Spinal cord (tissue), 9 donors: ENCODE measurements at regions not wholly inside any gene's neighbourhood (a gene's known extent, or its start where the extent isn't known, plus 50 kb on each side); places are given as distances from the start of the nearest gene placed in this dataset.

Source experiments
- DNase-seq, 6 donors: peaks; one replicate each; pipeline versions ENCODE4 v3.0.0 to v3.0.0-alpha.2; 2013 to 2015; ENCODE audit warnings: low spot score in 6 of 6, low read depth in 4 of 6
- H3K27ac ChIP-seq: one replicate; pipeline ENCODE4 v1.5.1; 2013; ENCODE audit warnings: low read depth, low read length, control low read depth
- H3K27me3 ChIP-seq: one replicate; pipeline ENCODE4 v1.6.1; 2013; ENCODE audit warnings: low read length; ENCODE audit not compliant: control insufficient read depth, insufficient read depth
- H3K36me3 ChIP-seq: one replicate; pipeline ENCODE4 v1.6.1; 2013; ENCODE audit warnings: low read length; ENCODE audit not compliant: control insufficient read depth, insufficient read depth
- H3K4me1 ChIP-seq: one replicate; pipeline ENCODE4 v1.6.1; 2013; ENCODE audit warnings: low read length; ENCODE audit not compliant: control insufficient read depth, insufficient read depth
- H3K4me3 ChIP-seq: one replicate; pipeline ENCODE4 v1.5.1; 2013; ENCODE audit warnings: low read depth, low read length, control low read depth
- H3K9me3 ChIP-seq: one replicate; pipeline ENCODE4 v1.6.1; 2013; ENCODE audit warnings: low read length; ENCODE audit not compliant: control insufficient read depth, insufficient read depth
- WGBS: methylation state at CpG from one replicate; pipeline ENCODE4 v1.1.5; 2013; ENCODE audit warnings: missing lambda C conversion rate; ENCODE audit not compliant: insufficient coverage; 5-methylcytosine and 5-hydroxymethylcytosine counted together
- donor health status: healthy.

DNA sequence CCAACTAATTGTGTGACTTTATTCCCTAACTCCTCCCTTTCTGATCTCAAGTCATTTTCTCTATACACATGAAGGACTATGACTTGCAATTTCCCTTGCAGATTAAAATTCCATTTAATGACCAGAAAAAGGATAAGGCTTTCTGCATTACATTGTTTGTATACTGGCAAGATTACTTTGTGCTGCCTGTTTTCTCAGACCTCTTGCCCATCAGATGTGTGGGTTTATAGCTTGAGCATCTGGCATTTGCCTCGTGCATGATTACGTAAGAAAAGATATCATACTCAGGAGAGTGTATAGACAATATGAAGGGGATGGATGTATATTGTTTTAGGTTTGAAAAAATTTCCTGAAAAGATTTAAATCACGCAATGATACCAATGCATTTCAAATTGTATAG lies 593.8 kb upstream of the SLIT2 start:
- H3K27me3 ChIP-seq = no peaks in the 10 kb centered on the region
- H3K4me3 ChIP-seq = no peak overlapping the region
- DNase-seq = no peak
- H3K9me3 ChIP-seq = no peaks in the 10 kb centered on the region
- no peaks in the 10 kb centered on the region for H3K36me3 ChIP-seq
- no peak overlapping the region for H3K27ac ChIP-seq
- no peaks in the 10 kb centered on the region for H3K4me1 ChIP-seq
- 100% methylated on average over 1 of the region's 3 CpGs for WGBS

DNA sequence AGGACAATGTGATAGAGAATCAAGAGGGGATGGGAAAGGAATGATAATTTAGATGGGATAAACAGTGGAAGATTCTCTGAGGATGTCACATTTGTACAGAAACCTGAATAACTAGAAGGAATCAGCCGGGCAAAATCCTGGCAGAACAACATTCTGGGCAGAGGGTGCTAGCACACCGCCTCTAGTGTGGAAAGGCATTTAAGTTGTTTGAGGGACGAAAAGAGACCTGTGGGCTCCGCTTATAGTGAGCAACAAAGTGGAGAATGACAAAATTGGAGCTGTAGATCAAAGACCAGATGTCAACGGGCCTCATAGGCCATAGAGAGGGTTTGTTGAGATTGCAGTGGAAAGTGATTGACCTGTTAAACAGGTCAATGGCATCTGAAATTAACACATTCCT lies 596.0 kb upstream of the SLIT2 start:
- no peak overlapping the region for H3K27ac ChIP-seq
- no peaks in the 10 kb centered on the region for H3K27me3 ChIP-seq
- DNase-seq = no peak
- no peaks in the 10 kb centered on the region for H3K4me1 ChIP-seq
- H3K36me3 ChIP-seq = no peaks in the 10 kb centered on the region
- no peaks in the 10 kb centered on the region for H3K9me3 ChIP-seq
- no peak overlapping the region for H3K4me3 ChIP-seq
- 100% methylated on average over 4 of the region's 5 CpGs for WGBS

DNA sequence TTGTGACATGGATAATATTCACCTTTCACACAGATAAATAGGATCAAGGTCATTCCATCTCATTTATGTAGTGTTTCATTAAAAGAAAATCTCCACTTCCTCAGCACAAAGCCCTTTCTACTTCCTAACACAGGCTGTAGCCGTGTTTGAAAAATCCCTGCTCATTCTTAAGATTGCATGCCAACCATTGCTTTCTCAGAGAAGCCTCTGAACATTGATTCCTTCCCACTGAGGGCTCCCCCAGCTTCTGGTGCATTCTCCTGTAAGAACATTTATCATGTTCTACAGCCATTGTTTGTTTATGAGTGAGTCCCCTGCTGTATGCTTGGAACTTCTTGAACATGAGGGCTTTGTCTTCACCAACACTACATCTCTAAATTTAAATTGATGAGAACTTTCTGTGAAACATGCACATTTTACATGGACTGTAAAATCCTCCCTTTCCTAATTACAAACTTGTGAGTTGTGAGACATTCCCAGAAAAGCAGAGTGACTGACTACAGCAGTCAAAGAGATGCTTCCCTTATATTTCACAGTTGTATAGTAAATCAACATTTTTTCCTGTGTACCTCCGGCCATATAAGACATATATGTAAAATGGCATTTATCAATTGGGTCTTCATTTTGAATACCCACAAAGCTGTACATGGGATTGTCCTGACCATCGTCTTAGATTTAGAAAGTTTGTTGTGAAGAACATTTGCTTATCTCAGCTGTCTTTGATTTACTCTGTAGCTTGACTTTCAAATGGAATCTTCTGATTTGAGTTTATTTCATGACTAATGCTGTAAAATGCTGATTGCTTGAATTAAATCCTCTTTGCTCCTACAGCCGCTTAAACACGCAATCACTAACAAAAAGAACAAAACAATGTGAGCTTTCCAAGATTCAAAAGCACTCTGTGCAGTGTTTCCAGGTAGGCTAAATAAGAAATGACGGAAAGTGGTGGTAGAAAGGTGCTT lies 600.5 kb upstream of the SLIT2 start:
- H3K4me3 ChIP-seq = no peak overlapping the region
- H3K36me3 ChIP-seq = no peaks in the 10 kb centered on the region
- H3K9me3 ChIP-seq = no peaks in the 10 kb centered on the region
- DNase-seq = peak in 2 of 6 donors; percentile 22 to 47
- no peak overlapping the region for H3K27ac ChIP-seq
- WGBS = 29% methylated on average over 2 of the region's 6 CpGs
- no peaks in the 10 kb centered on the region for H3K4me1 ChIP-seq
- no peaks in the 10 kb centered on the region for H3K27me3 ChIP-seq

DNA sequence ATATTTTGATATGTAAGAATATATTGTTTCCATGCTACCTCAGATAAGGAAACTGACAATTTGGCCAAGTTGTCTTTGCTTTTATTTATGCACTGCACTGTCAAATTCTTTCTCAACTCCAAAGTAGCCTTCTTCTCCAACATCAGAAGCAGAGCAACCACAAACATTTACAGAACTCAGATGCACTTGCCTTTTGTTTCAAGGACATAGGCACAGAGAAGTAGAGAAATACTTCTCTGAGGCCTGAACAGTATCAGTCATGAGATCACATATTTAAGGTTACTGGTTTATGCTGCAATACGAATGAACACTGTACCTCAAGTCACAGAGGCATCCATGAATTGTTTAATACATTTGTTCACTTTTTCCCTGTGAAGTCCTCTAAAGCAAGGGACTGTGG lies 606.1 kb upstream of the SLIT2 start:
- Histone ChIP-seq H3K4me1 (no peaks in the 10 kb centered on the region), H3K9me3 (peaks cover 1% of the 10 kb centered on the region), H3K27me3 (no peaks in the 10 kb centered on the region), H3K4me3 (no peak overlapping the region), H3K36me3 (no peaks in the 10 kb centered on the region), H3K27ac (no peak overlapping the region)
- WGBS = no CpG with 5 or more reads among the region's 1 CpG
- DNase-seq = no peak

DNA sequence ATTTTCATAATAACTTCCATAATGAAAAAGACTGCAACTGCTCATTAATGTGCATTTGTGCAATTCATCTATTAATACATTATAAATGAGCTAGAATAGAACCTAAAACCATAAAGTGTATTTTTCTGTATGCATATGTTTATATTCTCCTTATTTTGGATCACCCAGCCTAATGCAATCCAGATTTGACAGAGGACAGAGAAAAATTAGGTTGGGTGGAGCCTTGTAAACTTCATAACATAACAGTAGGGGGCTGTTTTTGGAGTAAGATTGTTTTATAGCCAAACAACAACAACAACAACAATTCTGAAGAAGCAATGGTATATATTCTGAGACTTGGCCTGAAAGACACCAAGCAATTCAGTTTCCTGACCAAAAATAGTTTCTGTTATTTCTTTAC lies 615.3 kb upstream of the SLIT2 start:
- DNase-seq = no peak
- Histone ChIP-seq H3K27ac (no peak overlapping the region), H3K4me3 (no peak overlapping the region), H3K27me3 (no peaks in the 10 kb centered on the region), H3K9me3 (peaks cover 5% of the 10 kb centered on the region), H3K36me3 (no peaks in the 10 kb centered on the region), H3K4me1 (no peaks in the 10 kb centered on the region)

DNA sequence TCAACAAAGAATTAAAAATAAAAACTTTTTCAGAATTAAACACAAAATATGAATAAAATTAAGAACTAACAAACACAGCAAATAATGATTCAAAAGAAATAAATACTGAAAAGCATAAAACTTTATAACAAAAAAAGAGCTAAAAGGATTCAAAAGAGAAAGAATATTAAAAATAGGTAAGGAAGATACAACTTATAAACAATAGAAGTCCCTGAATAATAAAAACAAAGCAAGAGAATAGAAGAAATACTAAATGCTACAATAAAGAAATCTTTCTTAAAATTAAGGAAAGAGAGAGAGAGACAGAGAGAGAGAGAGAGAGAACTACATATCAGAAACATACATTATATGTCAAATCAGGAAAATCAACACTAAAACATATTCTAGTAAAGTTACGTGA lies 619.9 kb upstream of the SLIT2 start:
- WGBS = no CpG with 5 or more reads among the region's 1 CpG
- H3K4me1 ChIP-seq = no peaks in the 10 kb centered on the region
- H3K4me3 ChIP-seq = no peak overlapping the region
- peaks cover 5% of the 10 kb centered on the region for H3K9me3 ChIP-seq
- H3K27me3 ChIP-seq = no peaks in the 10 kb centered on the region
- H3K27ac ChIP-seq = no peak overlapping the region
- no peaks in the 10 kb centered on the region for H3K36me3 ChIP-seq
- no peak for DNase-seq

DNA sequence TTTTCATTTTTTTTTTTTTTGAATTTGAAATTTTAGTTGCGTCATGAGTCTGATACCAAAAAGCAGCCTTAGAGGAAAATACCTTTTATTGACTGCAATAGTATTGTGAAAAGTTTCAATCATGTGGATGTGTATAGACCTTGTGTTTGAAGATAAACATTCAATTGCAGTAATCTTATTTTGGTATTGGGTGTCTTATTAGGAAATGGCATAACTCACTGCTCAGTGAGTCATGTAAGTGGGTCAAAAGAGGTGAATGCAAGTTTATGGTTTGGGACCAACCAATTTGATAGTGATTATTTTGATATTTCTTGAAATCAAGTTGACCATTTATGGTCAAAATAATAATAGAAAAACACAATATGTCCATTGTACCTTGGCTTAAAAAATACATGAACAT lies 627.8 kb upstream of the SLIT2 start:
- Histone ChIP-seq H3K27me3 (no peaks in the 10 kb centered on the region), H3K9me3 (peaks cover 3% of the 10 kb centered on the region), H3K36me3 (no peaks in the 10 kb centered on the region), H3K4me3 (no peak overlapping the region), H3K27ac (no peak overlapping the region), H3K4me1 (no peaks in the 10 kb centered on the region)
- DNase-seq = no peak
- WGBS = no CpG with 5 or more reads among the region's 1 CpG

DNA sequence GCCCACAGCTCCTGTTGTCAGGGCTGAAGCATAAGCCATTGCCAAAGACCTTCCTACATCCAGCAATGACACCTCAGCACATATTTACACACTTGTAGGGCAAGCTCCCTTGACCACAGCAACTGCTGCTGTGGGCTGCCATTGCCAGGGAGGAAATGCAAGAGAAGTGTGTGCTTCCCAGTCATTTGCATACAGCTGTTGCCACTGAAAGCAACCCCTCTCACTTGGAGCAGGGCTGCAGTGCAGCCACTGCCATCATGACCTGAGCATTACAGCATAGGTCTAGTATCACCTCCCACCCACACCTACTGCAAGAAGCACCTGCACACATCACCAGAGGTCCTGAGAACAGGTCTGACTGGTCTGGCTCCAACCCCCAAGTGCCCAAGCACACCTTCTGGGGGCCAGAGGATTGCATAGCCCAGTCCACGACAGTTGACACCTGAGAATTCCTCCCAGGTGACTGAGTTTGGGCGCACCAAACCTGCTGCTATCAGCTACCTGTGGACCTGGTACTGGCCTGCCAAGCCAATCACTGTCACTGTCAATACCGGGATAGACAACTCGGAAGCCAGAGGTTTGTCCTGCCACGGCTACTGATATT lies 636.5 kb upstream of the SLIT2 start:
- no peaks in the 10 kb centered on the region for H3K4me1 ChIP-seq
- no peaks in the 10 kb centered on the region for H3K27me3 ChIP-seq
- 95% methylated on average over 5 of the region's 5 CpGs for WGBS
- H3K27ac ChIP-seq = no peak overlapping the region
- no peak overlapping the region for H3K4me3 ChIP-seq
- peaks cover 2% of the 10 kb centered on the region for H3K9me3 ChIP-seq
- no peak for DNase-seq
- no peaks in the 10 kb centered on the region for H3K36me3 ChIP-seq

DNA sequence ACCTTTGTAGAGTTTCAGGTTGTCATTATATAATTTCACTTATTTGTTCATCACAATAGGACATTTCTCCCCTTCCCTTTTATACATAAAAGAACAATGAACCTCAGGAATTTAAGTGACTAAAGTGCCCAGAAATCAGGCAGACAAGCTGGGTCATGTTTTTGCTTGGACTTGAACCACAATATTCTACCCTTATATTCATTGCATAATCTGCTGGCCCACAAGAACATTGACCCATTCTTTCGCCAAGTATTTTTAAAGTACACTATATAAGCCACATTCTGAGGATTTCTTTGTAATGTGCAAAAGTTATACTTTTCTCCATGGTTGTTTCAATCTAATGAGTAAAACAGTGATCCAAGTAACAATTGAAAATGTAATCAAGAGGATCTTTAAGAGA lies 637.5 kb upstream of the SLIT2 start:
- DNase-seq = no peak
- H3K4me3 ChIP-seq = no peak overlapping the region

DNA sequence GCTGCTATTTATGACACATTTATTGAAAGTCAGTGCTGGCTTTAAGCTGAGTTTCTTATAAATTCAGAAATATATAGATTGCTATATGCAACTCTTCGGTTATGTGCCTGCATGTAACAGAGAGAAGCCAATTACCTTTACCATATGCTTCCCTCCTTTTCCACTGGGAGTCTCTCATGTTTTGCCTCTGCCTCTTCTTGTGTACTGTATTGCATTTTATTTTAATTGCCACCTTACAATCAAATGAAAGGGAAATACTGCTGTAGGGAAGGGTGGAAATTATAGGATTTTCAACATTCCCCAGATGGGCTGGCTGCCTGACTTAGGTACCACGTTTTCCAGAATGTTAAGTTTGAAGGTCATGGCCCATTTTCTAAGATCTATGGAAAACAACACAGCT lies 655.4 kb upstream of the SLIT2 start:
- peak in 2 of 6 donors; percentile 13 to 52 for DNase-seq
- Histone ChIP-seq H3K27me3 (no peaks in the 10 kb centered on the region), H3K27ac (no peak overlapping the region), H3K4me1 (no peaks in the 10 kb centered on the region), H3K9me3 (no peaks in the 10 kb centered on the region), H3K36me3 (no peaks in the 10 kb centered on the region), H3K4me3 (no peak overlapping the region)
- WGBS = 40% methylated on average over 1 of the region's 2 CpGs

More for the DNA sequence above, 637.5 kb upstream of the SLIT2 start:
- whole genome bisulfite sequencing = no CpG with 5 or more reads among the region's 1 CpG
- Histone ChIP-seq H3K9me3 (peaks cover 2% of the 10 kb centered on the region), H3K27me3 (no peaks in the 10 kb centered on the region), H3K27ac (no peak overlapping the region), H3K36me3 (no peaks in the 10 kb centered on the region), H3K4me1 (no peaks in the 10 kb centered on the region)
